HCT116 (cell line): ENCODE measurements at regions not wholly inside any gene's neighbourhood (a gene's known extent, or its start where the extent isn't known, plus 50 kb on each side); places are given as distances from the start of the nearest gene placed in this dataset.

Experiments
- ATAC-seq: fragments of 200-7000 bp; cut with Tn5 transposase; 2 replicates; pipeline ENCODE4 v1.9.1; 2020; ENCODE audit warnings: mild to moderate bottlenecking, moderate library complexity
- BruUV-seq: library from RNA; stranded (reverse); fragments of 400-500 nt; replicated peaks from 2 replicates; lab custom pipeline; 2021; lab: Mats Ljungman, UMichigan
- CTCF ChIA-PET: fragments of 300-600 bp; sonication (Branson Sonifier 250); formaldehyde crosslinking; loops from one replicate; lab custom pipeline; 2021; ENCODE audit warnings: antibody characterized with exemption; lab: Charles Lee
- POLR2A ChIA-PET: fragments of 300-600, 350-600 bp; sonication (Branson Sonifier 250); formaldehyde crosslinking; loops from one replicate; lab custom pipeline; 2021; ENCODE audit warnings: antibody characterized with exemption; lab: Charles Lee
- RAD21 ChIA-PET, 2 experiments: fragments of 300-600 bp; sonication (Branson Sonifier 250); formaldehyde crosslinking; loops; one replicate each; lab custom pipeline; 2023; ENCODE audit warnings: low total read pairs in 2 of 2; ENCODE audit not compliant: uncharacterized antibody in 2 of 2, unreplicated experiment in 2 of 2, low non-redundant PET in 1 of 2; lab: Charles Lee
- DNase-seq: peaks from one replicate; pipeline ENCODE4 v3.0.0-alpha.2; 2010; ENCODE audit warnings: low read depth, low spot score
- H2AFZ ChIP-seq: fragments of 200-600 bp; shearing (Covaris generic), sonication (generic); 2 replicates; pipeline ENCODE4 v1.6.1; 2017; ENCODE audit warnings: low read depth, mixed run types, mixed read lengths, antibody characterized with exemption, low read length; ENCODE audit not compliant: poor library complexity, severe bottlenecking
- H3K27ac ChIP-seq: 2 replicates; pipeline ENCODE4 v1.5.1; 2012; ENCODE audit warnings: low read depth, low read length
- H3K27me3 ChIP-seq: fragments of 200-600 bp; sonication (generic); 2 replicates; pipeline ENCODE4 v1.6.1; 2016; ENCODE audit warnings: mixed run types, low read length, mixed read lengths; ENCODE audit not compliant: insufficient read depth
- H3K36me3 ChIP-seq, 2 experiments: fragments of 200-500 bp in 1 of 2; fragments of 200-600 bp in 1 of 2; sonication (Bioruptor generic) in 1 of 2; sonication (generic) in 1 of 2; 2 replicates each; pipeline versions ENCODE4 v1.5.1 to v1.6.1; 2014 to 2016; ENCODE audit warnings: low read length in 2 of 2, inconsistent platforms in 1 of 2, mixed read lengths in 1 of 2, mixed run types in 1 of 2; ENCODE audit not compliant: insufficient read depth in 2 of 2, control insufficient read depth in 1 of 2
- H3K4me1 ChIP-seq, 2 experiments: fragments of 200-600 bp in 1 of 2; sonication (generic) in 1 of 2; 2 replicates each; pipeline versions ENCODE4 v1.5.1 to v1.6.1; 2012 to 2017; ENCODE audit warnings: low read length in 2 of 2, inconsistent platforms in 1 of 2, mild to moderate bottlenecking in 1 of 2, mixed read lengths in 1 of 2, mixed run types in 1 of 2, moderate library complexity in 1 of 2; ENCODE audit not compliant: insufficient read depth in 2 of 2, control insufficient read depth in 1 of 2
- H3K4me2 ChIP-seq: fragments of 200-600 bp; sonication (generic); 2 replicates; pipeline ENCODE4 v1.6.1; 2017; ENCODE audit warnings: mixed run types, low read length, mixed read lengths
- H3K4me3 ChIP-seq, 2 experiments: fragments of 200-600 bp in 1 of 2; sonication (generic) in 1 of 2; replicated peaks in 1 of 2; 2 replicates each; pipeline ENCODE4 v1.5.1; 2011 to 2016; ENCODE audit warnings: low read length in 2 of 2, control low read depth in 1 of 2, low read depth in 1 of 2, mild to moderate bottlenecking in 1 of 2, mixed read lengths in 1 of 2, mixed run types in 1 of 2
- H3K79me2 ChIP-seq: fragments of 200-600 bp; sonication (generic); 2 replicates; pipeline ENCODE4 v1.6.1; 2017; ENCODE audit warnings: mild to moderate bottlenecking, mixed run types, low read length, moderate library complexity, mixed read lengths; ENCODE audit not compliant: insufficient read depth
- H3K9ac ChIP-seq: fragments of 200-600 bp; sonication (generic); 2 replicates; pipeline ENCODE4 v1.6.1; 2016; ENCODE audit warnings: low read length, mixed read lengths
- H3K9me2 ChIP-seq: fragments of 200-600 bp; sonication (generic), shearing (Covaris generic); 2 replicates; pipeline ENCODE4 v1.6.1; 2017; ENCODE audit warnings: mixed run types, mild to moderate bottlenecking, moderate library complexity; ENCODE audit not compliant: insufficient read depth
- H3K9me3 ChIP-seq, 2 experiments: fragments of 200-500 bp in 1 of 2; fragments of 200-600 bp in 1 of 2; sonication (Bioruptor generic) in 1 of 2; sonication (generic) in 1 of 2; 2 replicates each; pipeline ENCODE4 v1.6.1; 2014 to 2017; ENCODE audit warnings: low read length in 2 of 2, mixed read lengths in 2 of 2, inconsistent platforms in 1 of 2, low read depth in 1 of 2, mild to moderate bottlenecking in 1 of 2, mixed run types in 1 of 2, moderate library complexity in 1 of 2; ENCODE audit not compliant: control insufficient read depth in 1 of 2, insufficient read depth in 1 of 2
- H4K20me1 ChIP-seq: fragments of 200-600 bp; sonication (generic), shearing (Covaris generic); 2 replicates; pipeline ENCODE4 v1.6.1; 2017; ENCODE audit warnings: mixed run types, mild to moderate bottlenecking, moderate library complexity; ENCODE audit not compliant: insufficient read depth
- ATF3 ChIP-seq: IDR thresholded peaks from 2 replicates; pipeline ENCODE4 v1.6.1; 2012
- CBX3 ChIP-seq: IDR thresholded peaks from 2 replicates; pipeline ENCODE4 v1.6.1; 2012; ENCODE audit warnings: low read depth
- CEBPB ChIP-seq: IDR thresholded peaks from 2 replicates; pipeline ENCODE4 v1.6.1; 2012; ENCODE audit warnings: low read depth
- CTCF ChIP-seq, 3 experiments: fragments of 200-600 bp in 1 of 3; sonication (generic) in 1 of 3; IDR thresholded peaks in 2 of 3; conservative IDR thresholded peaks in 1 of 3; 2 replicates each; pipeline ENCODE4 v1.5.1; 2012 to 2017; ENCODE audit warnings: low read depth in 2 of 3, low read length in 2 of 3, antibody characterized with exemption in 1 of 3, borderline replicate concordance in 1 of 3, control low read depth in 1 of 3, mild to moderate bottlenecking in 1 of 3, mixed read lengths in 1 of 3, mixed run types in 1 of 3, moderate library complexity in 1 of 3; ENCODE audit not compliant: insufficient read depth in 1 of 3
- EGR1 ChIP-seq: IDR thresholded peaks from 2 replicates; pipeline ENCODE4 v1.6.1; 2012; ENCODE audit warnings: low read depth
- ELF1 ChIP-seq: IDR thresholded peaks from 2 replicates; pipeline ENCODE4 v1.6.1; 2012; ENCODE audit warnings: low read depth, borderline replicate concordance
- EZH2 ChIP-seq: fragments of 200-600 bp; sonication (generic); IDR thresholded peaks from 2 replicates; pipeline ENCODE4 v1.6.1; 2017; ENCODE audit warnings: antibody characterized with exemption, mixed run types
- EZH2phosphoT487 ChIP-seq: fragments of 200-600 bp; IDR thresholded peaks from 2 replicates; pipeline ENCODE4 v1.6.1; 2018; ENCODE audit warnings: antibody characterized with exemption, borderline replicate concordance
- FOSL1 ChIP-seq: IDR thresholded peaks from 2 replicates; pipeline ENCODE4 v1.6.1; 2012; ENCODE audit warnings: low read depth
- JUND ChIP-seq: IDR thresholded peaks from 2 replicates; pipeline ENCODE4 v1.6.1; 2012
- POLR2A ChIP-seq: IDR thresholded peaks from 2 replicates; pipeline ENCODE4 v1.7.0; 2011; ENCODE audit warnings: borderline replicate concordance; ENCODE audit not compliant: insufficient read depth, insufficient read length; ENCODE audit errors: extremely low read depth
- POLR2AphosphoS5 ChIP-seq: IDR thresholded peaks from 2 replicates; pipeline ENCODE4 v1.6.1; 2011; ENCODE audit warnings: mild to moderate bottlenecking, low read depth, low read length, moderate library complexity
- RAD21 ChIP-seq: IDR thresholded peaks from 2 replicates; pipeline ENCODE4 v1.6.1; 2012; ENCODE audit warnings: low read depth, mild to moderate bottlenecking
- SIN3A ChIP-seq: IDR thresholded peaks from 2 replicates; pipeline ENCODE4 v1.6.1; 2012; ENCODE audit warnings: low read depth
- SP1 ChIP-seq: IDR thresholded peaks from 2 replicates; pipeline ENCODE4 v1.6.1; 2012; ENCODE audit warnings: low read depth
- SRF ChIP-seq: IDR thresholded peaks from 2 replicates; pipeline ENCODE4 v1.6.1; 2012; ENCODE audit warnings: low read depth
- TCF7L2 ChIP-seq: IDR thresholded peaks from 2 replicates; pipeline ENCODE4 v1.7.0; 2011; ENCODE audit warnings: borderline replicate concordance, inconsistent platforms; ENCODE audit not compliant: insufficient read depth, insufficient read length; ENCODE audit errors: extremely low read depth
- YY1 ChIP-seq: IDR thresholded peaks from 2 replicates; pipeline ENCODE4 v1.6.1; 2011; ENCODE audit warnings: low read length, low read depth, moderate library complexity, mild to moderate bottlenecking; ENCODE audit not compliant: insufficient replicate concordance; ENCODE audit errors: extremely low read depth
- ZBTB33 ChIP-seq: IDR thresholded peaks from 2 replicates; pipeline ENCODE4 v1.6.1; 2011; ENCODE audit warnings: mild to moderate bottlenecking, low read length, moderate library complexity; ENCODE audit not compliant: insufficient replicate concordance; ENCODE audit errors: extremely low read depth
- ZFX ChIP-seq: fragments of 450-650 bp; IDR thresholded peaks from 2 replicates; pipeline ENCODE4 v1.6.1; 2017
- ZNF274 ChIP-seq: fragments of 200-500 bp; sonication (Bioruptor generic); IDR thresholded peaks from 2 replicates; pipeline ENCODE4 v1.6.1; 2014; ENCODE audit warnings: mild to moderate bottlenecking, low read depth, low read length, inconsistent platforms
- intact Hi-C: fragments of 100-400 bp; cut with micrococcal nuclease; formaldehyde crosslinking; loops from 2 replicates; pipeline ENCODE4 v1.10.0; 2022
- TF ChIP-seq, protein P1 (sequence below): IDR thresholded peaks from 2 replicates; pipeline ENCODE4 v1.6.1; 2012

GRCh38 chr3:18237251-18238005, 187.7 kb downstream of the SATB1 start:
- no TSS peak for BruUV-seq
- Histone ChIP-seq H3K27me3 (no peaks in the 10 kb centered on the region), H3K79me2 (no peaks in the 10 kb centered on the region), H2AFZ (no peak overlapping the region), H3K4me1 (peaks cover 5 to 24% of the 10 kb centered on the region in 2 experiments; a peak in 3 of 4 replicates), H3K4me2 (peak overlapping the region; percentile 26), H3K9ac (no peak overlapping the region), H4K20me1 (no peaks in the 10 kb centered on the region), H3K4me3 (no peak overlapping the region), H3K9me3 (no peaks in the 10 kb centered on the region), H3K27ac (no peak overlapping the region), H3K9me2 (no peaks in the 10 kb centered on the region), H3K36me3 (no peaks in the 10 kb centered on the region)
- RAD21 ChIA-PET: no interaction called here
- POLR2A ChIA-PET: no interaction called here
- intact Hi-C loops: no loop called here
- ATAC-seq (no peak), DNase-seq (peak; percentile 13)
- CTCF ChIA-PET: no interaction called here
- TF ChIP-seq SRF (no peak), SP1 (peak; percentile 56), ELF1 (no peak), ATF3 (no peak), JUND (peak; percentile 50), CTCF (IDR thresholded peaks at IDR 0.05 in 2 of 3, conservative IDR thresholded peaks at IDR 0.05 in 1 of 3; ENCODE audit: borderline replicate concordance in 1 of 3, insufficient read depth in 1 of 3, low read depth in 2 of 3, low read length in 2 of 3) (no peak), EGR1 (no peak), EZH2phosphoT487 (no peak), YY1 (no peak), POLR2A (no peak), CEBPB (no peak), FOSL1 (peak; percentile 64), TCF7L2 (no peak), SIN3A (no peak), ZBTB33 (no peak), EZH2 (no peak), RAD21 (no peak), CBX3 (peak; percentile 49; the same call in 1 of the 2 replicates), ZNF274 (no peak), ZFX (no peak), POLR2AphosphoS5 (no peak)
- TF ChIP-seq, protein P1, sequence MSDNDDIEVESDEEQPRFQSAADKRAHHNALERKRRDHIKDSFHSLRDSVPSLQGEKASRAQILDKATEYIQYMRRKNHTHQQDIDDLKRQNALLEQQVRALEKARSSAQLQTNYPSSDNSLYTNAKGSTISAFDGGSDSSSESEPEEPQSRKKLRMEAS: no peak
